GM12874 (cell line): ENCODE measurements at regions not wholly inside any gene's neighbourhood (a gene's known extent, or its start where the extent isn't known, plus 50 kb on each side); places are given as distances from the start of the nearest gene placed in this dataset.

Experiments used
- CTCF ChIP-seq: IDR thresholded peaks from 2 replicates; pipeline ENCODE4 v1.5.1; 2011; ENCODE audit warnings: low read depth, mild to moderate bottlenecking, control low read depth, low read length, moderate library complexity; ENCODE audit not compliant: insufficient read depth

GRCh38 chr3:177599326-177599725 lies 402.0 kb upstream of the TBL1XR1 start:
- TF ChIP-seq CTCF = no peak

DNA sequence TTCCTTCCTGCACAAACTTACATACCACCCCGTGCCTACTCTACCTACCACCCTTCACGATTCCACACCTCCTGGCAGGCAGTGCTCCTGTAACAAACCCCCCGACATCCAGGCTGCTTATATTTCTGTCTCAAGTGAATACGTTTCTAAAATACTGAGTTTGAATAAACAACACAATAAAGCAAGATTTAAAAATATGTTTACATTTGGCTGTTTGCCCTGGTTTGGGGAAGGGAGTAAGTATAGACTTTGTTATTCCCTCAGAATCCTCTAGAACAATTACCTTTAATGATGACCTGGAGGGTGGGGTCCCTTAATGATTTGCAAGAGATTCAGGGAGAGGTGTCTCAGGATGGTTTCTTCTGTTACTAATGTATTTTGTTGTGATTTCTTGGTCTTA lies 402.6 kb upstream of the TBL1XR1 start:
- no peak for TF ChIP-seq CTCF

DNA sequence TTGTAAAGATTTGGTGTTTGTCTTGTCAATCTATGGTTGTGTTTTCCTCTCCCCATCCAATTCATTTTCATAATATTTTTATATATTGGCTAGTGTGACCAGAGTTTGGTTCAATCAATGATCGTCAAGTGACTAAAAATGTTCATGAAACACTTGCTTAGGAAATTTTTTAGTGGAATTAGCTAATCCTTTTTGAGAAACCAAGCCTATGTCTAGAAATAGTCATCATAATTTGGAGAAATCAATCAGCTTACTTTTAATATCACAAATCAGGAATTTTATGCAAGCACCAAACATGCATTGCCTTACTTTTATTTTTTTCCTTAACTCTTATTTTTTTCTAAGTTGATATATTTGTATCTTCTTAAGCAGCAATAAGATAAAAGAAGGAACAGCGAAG lies 403.1 kb upstream of the TBL1XR1 start:
- TF ChIP-seq CTCF = no peak

DNA sequence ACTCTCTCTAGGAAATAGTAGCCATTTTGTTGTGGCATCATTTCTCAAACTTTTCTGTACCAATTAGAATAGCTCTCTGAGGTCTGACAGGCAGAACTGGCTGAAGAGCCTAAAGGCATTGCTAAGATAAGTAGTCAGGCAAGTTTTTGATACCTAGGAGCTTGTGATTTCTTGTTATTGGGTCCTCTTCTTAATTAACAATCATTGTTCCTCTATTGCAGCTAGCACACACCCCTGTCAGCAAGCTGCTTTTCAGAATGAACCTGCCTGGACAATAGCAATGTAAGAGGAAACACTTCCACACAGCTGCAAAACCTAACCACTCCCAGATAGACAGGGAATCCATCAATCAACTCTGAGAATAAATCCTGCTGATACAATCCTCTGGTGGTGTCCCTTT lies 403.9 kb upstream of the TBL1XR1 start:
- no peak for TF ChIP-seq CTCF

DNA sequence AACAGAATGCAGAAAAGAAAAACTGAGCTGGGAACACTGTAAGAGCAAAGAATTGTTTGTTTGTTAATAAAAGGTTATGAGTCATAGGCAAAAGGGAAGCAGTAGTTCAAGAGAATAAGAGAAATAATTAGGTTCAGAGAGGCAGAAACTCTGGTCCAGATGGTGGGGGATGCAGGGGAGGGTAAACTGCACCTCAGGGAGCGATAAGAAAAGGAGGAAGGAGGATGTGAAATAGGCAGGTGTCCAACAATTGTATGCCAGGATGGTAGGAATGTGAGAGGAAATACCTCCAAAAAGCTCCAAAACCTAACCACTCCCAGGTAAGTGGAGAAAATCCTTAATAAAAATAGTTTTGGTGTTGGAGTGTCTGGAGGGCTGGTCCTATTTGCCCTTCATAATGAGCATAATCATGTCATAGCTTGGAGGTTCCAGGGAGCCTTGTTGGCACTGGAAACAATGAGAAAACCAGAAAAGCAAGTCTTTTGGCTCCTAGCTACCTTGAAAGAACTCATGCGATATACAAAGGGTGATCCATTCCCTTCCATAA lies 405.4 kb upstream of the TBL1XR1 start:
- no peak for TF ChIP-seq CTCF

DNA sequence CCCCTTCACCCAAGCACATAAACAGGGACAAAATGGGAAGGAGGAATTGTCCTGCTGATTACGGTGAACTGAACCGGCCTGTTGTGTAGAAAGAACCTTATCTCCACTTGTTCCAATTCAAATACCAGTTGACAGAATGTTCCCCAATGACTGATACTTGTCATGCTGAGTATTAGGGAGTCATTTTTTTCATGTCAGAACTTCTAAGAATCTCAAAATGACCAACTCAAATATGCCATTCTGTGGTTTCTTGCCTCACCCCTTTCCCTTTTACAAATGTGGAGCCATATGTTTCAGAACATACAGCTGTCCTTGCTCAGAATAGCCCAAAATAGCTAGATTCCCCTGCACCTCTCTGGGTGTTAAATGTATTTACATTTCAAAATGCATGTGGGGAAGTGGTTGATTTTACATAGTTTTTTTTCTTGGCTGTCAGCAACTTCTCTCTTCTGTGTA lies 405.9 kb upstream of the TBL1XR1 start:
- TF ChIP-seq CTCF = no peak

- no peak for TF ChIP-seq CTCF
These were observed 406.9 kb upstream of the TBL1XR1 start for GRCh38 chr3:177604181-177604580.

- TF ChIP-seq CTCF = no peak
These were observed 409.6 kb upstream of the TBL1XR1 start for GRCh38 chr3:177606891-177607290.
